ENCODE measurements at regions not wholly inside any gene's neighbourhood (a gene's known extent, or its start where the extent isn't known, plus 50 kb on each side); places are given as distances from the start of the nearest gene placed in this dataset.

DNA sequence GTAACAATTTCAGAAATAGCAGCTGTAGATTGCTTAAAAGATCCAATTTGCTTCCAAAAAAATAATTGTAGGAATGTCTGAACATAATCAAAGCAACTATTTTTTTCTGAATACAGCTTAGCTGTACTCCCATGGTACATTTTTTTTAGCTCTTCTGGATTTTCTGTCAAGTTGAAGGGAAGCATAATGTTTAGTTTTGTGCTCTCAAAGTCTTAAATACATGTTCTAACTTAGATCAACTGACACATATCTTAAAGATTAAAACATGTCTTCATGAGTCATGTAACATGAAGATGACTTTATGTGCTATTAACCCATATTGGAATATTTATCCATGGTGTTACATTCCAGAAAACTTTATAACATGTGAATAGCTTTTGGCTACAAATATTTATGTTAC, 255.7 kb downstream of the BTG1 start:
- TF ChIP-seq, protein P1, sequence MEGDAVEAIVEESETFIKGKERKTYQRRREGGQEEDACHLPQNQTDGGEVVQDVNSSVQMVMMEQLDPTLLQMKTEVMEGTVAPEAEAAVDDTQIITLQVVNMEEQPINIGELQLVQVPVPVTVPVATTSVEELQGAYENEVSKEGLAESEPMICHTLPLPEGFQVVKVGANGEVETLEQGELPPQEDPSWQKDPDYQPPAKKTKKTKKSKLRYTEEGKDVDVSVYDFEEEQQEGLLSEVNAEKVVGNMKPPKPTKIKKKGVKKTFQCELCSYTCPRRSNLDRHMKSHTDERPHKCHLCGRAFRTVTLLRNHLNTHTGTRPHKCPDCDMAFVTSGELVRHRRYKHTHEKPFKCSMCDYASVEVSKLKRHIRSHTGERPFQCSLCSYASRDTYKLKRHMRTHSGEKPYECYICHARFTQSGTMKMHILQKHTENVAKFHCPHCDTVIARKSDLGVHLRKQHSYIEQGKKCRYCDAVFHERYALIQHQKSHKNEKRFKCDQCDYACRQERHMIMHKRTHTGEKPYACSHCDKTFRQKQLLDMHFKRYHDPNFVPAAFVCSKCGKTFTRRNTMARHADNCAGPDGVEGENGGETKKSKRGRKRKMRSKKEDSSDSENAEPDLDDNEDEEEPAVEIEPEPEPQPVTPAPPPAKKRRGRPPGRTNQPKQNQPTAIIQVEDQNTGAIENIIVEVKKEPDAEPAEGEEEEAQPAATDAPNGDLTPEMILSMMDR (IDR thresholded peaks at IDR 0.05; ENCODE audit: low read depth, low read length), result no peak
- TF ChIP-seq EZH2phosphoT487 (IDR thresholded peaks at IDR 0.05; ENCODE audit: low read depth), result no peak

All from OCI-LY3 (cell line).